HUES6 (cell line): ENCODE measurements at regions not wholly inside any gene's neighbourhood (a gene's known extent, or its start where the extent isn't known, plus 50 kb on each side); places are given as distances from the start of the nearest gene placed in this dataset.
"Not testable (repeated sequence)": the region's sequence is repeated elsewhere in the genome, so short reads cannot be mapped to it uniquely, and the experiment has no call there.

ENCODE experiments used
- H3K27ac ChIP-seq: 2 replicates; pipeline ENCODE4 v1.7.0; 2013; ENCODE audit warnings: low read depth, mild to moderate bottlenecking, low read length, inconsistent platforms
- H3K27me3 ChIP-seq: 2 replicates; pipeline ENCODE4 v1.6.1; 2013; ENCODE audit warnings: low read length; ENCODE audit not compliant: control insufficient read depth, insufficient read depth
- H3K36me3 ChIP-seq: 2 replicates; pipeline ENCODE4 v1.6.1; 2013; ENCODE audit warnings: low read length; ENCODE audit not compliant: control insufficient read depth, insufficient read depth
- H3K4me1 ChIP-seq: 2 replicates; pipeline ENCODE4 v1.6.1; 2013; ENCODE audit warnings: low read length; ENCODE audit not compliant: control insufficient read depth, insufficient read depth
- H3K4me3 ChIP-seq: 2 replicates; pipeline ENCODE4 v1.5.1; 2013; ENCODE audit warnings: low read depth, low read length
- H3K9ac ChIP-seq: one replicate; pipeline ENCODE4 v1.6.1; 2013; ENCODE audit warnings: mild to moderate bottlenecking, low read length
- H3K9me3 ChIP-seq: 2 replicates; pipeline ENCODE4 v1.6.1; 2013; ENCODE audit warnings: low read depth, low read length; ENCODE audit not compliant: control insufficient read depth, insufficient read depth

- H3K9ac ChIP-seq, result no peak overlapping the region
Observed at GRCh38 chr4:54446581-54446980, 211.2 kb upstream of the KIT start.

GRCh38 chr4:54447304-54447703 lies 210.5 kb upstream of the KIT start:
- H3K36me3 ChIP-seq, result no peaks in the 10 kb centered on the region
- no peak overlapping the region for H3K4me3 ChIP-seq
- H3K4me1 ChIP-seq, result no peaks in the 10 kb centered on the region
- H3K27ac ChIP-seq, result no peak overlapping the region
- H3K9ac ChIP-seq, result no peak overlapping the region
- 0 out of 2 replicates have a peak, but pooled peaks cover 4% of the 10 kb centered on the region for H3K27me3 ChIP-seq
- H3K9me3 ChIP-seq, result peaks cover 27% of the 10 kb centered on the region

More at GRCh38 chr4:54446581-54446980, 211.2 kb upstream of the KIT start:
- Histone ChIP-seq H3K4me3 (no peak overlapping the region), H3K4me1 (no peaks in the 10 kb centered on the region), H3K27me3 (0 out of 2 replicates have a peak, but pooled peaks cover 4% of the 10 kb centered on the region), H3K36me3 (no peaks in the 10 kb centered on the region), H3K27ac (no peak overlapping the region), H3K9me3 (peaks cover 27% of the 10 kb centered on the region)

GRCh38 chr4:54449999-54450398 lies 207.8 kb upstream of the KIT start:
- no peaks in the 10 kb centered on the region for H3K4me1 ChIP-seq
- no peak overlapping the region for H3K4me3 ChIP-seq
- H3K36me3 ChIP-seq, result no peaks in the 10 kb centered on the region
- no peaks in the 10 kb centered on the region for H3K27me3 ChIP-seq
- no peak overlapping the region for H3K27ac ChIP-seq
- H3K9ac ChIP-seq, result no peak overlapping the region
- peaks cover 27% of the 10 kb centered on the region for H3K9me3 ChIP-seq

DNA sequence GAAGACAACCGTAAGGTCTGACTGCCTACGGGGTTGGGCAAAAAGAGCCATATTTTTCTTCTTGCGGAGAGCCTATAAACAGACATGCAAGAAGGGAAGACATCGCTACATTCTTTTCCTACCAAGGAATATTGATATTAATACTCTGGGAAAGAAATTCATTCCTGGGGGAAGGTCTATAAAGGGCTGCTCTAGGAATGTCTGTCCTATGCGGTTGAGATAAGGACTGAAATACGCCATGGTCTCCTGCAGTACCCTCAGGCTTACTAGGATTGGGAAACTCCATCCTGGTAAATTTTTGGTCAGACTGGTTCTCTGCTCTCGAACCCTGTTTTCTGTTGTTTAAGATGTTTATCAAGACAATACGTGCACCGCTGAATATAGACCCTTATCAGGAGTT lies 190.8 kb upstream of the KIT start:
- not testable (repeated sequence) for H3K36me3 ChIP-seq, H3K4me3 ChIP-seq, H3K27me3 ChIP-seq, H3K9ac ChIP-seq, H3K4me1 ChIP-seq, H3K27ac ChIP-seq
- H3K9me3 ChIP-seq, result peaks cover 15% of the 10 kb centered on the region; the same call in 1 of the 2 replicates

- no peak overlapping the region for H3K4me3 ChIP-seq
- no peaks in the 10 kb centered on the region for H3K36me3 ChIP-seq
- H3K9ac ChIP-seq, result no peak overlapping the region
- H3K9me3 ChIP-seq, result peaks cover 4% of the 10 kb centered on the region; the same call in 1 of the 2 replicates
- H3K4me1 ChIP-seq, result no peaks in the 10 kb centered on the region
- H3K27ac ChIP-seq, result no peak overlapping the region
- no peaks in the 10 kb centered on the region for H3K27me3 ChIP-seq
Observed at GRCh38 chr4:54473077-54473545, 184.6 kb upstream of the KIT start.

GRCh38 chr4:54473798-54474197 lies 184.0 kb upstream of the KIT start:
- Histone ChIP-seq H3K4me3 (no peak overlapping the region), H3K9ac (no peak overlapping the region), H3K36me3 (no peaks in the 10 kb centered on the region), H3K4me1 (no peaks in the 10 kb centered on the region), H3K27me3 (no peaks in the 10 kb centered on the region), H3K9me3 (peaks cover 2% of the 10 kb centered on the region), H3K27ac (no peak overlapping the region)

DNA sequence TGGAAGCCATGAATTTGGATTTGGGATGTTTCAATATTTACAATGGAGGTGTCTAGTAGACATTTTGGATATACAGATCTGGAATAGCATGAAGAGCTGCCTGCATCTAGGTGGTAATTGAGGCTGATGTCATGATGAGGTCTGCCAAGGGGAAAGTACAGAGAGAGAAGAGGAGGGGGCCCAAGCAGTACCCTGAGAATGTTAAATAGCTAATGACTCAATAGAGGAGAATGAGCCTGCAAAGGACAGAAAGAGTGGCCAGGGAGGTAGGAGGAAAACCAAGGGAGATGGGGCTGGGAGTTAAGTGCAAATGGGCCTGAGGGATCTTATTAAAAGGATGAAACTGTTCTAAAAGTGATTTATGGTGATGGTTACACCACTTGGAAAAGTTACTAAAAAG lies 182.2 kb upstream of the KIT start:
- H3K9ac ChIP-seq, result no peak overlapping the region
- no peaks in the 10 kb centered on the region for H3K4me1 ChIP-seq
- peaks cover 8% of the 10 kb centered on the region; the same call in 1 of the 2 replicates for H3K9me3 ChIP-seq
- H3K27ac ChIP-seq, result no peak overlapping the region
- H3K36me3 ChIP-seq, result no peaks in the 10 kb centered on the region
- H3K4me3 ChIP-seq, result no peak overlapping the region
- no peaks in the 10 kb centered on the region for H3K27me3 ChIP-seq

- no peaks in the 10 kb centered on the region for H3K27me3 ChIP-seq
- no peaks in the 10 kb centered on the region for H3K36me3 ChIP-seq
- no peak overlapping the region for H3K9ac ChIP-seq
- H3K27ac ChIP-seq, result no peak overlapping the region
- H3K9me3 ChIP-seq, result peaks cover 8% of the 10 kb centered on the region; the same call in 1 of the 2 replicates
- H3K4me1 ChIP-seq, result no peaks in the 10 kb centered on the region
- no peak overlapping the region for H3K4me3 ChIP-seq
Observed at GRCh38 chr4:54482529-54483200, 175.1 kb upstream of the KIT start.

DNA sequence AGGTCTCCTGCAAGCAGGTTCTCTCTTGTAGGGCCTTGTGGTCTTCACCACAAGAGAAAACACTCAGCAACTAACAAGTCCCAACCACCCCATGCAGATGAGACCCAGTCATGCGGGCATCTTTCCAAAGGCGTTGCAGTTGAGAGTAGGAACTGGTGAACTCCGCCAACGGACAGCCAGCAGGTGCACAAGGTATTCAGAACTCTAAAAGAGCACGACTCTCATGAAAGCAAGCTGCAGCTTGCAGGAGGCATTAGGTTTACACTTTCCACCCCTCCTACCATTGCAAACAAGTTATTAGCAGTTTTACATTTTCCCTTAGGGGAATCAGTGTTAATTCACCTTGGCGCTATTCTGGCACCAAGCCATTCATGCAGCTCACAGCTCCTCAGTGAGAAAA lies 173.4 kb upstream of the KIT start:
- peaks cover 2% of the 10 kb centered on the region; the same call in 1 of the 2 replicates for H3K9me3 ChIP-seq
- H3K4me1 ChIP-seq, result no peaks in the 10 kb centered on the region
- H3K36me3 ChIP-seq, result no peaks in the 10 kb centered on the region
- no peak overlapping the region for H3K27ac ChIP-seq
- no peaks in the 10 kb centered on the region for H3K27me3 ChIP-seq
- H3K4me3 ChIP-seq, result no peak overlapping the region
- no peak overlapping the region for H3K9ac ChIP-seq

DNA sequence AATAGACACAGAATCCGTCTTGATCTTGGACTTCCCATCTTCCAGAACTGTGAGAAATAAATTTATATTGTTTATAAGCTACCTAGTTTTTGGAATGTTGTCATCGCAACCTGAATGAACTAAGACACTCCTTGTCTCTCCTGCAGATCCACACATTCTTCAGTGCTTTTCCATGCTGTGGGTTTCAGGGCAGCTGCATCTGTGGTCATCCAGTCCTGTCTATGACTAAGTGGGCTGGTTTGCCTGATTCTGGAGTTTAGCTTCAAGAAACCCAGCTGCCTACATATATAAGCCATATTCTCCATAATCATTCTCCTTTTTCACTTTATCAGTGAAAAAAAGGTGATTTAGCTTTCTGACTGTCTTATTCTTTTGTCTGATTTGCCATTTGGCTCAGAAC lies 170.3 kb upstream of the KIT start:
- no peaks in the 10 kb centered on the region for H3K27me3 ChIP-seq
- no peak overlapping the region for H3K27ac ChIP-seq
- no peak overlapping the region for H3K4me3 ChIP-seq
- H3K9me3 ChIP-seq, result no peaks in the 10 kb centered on the region
- no peak overlapping the region for H3K9ac ChIP-seq
- H3K4me1 ChIP-seq, result no peaks in the 10 kb centered on the region
- no peaks in the 10 kb centered on the region for H3K36me3 ChIP-seq

DNA sequence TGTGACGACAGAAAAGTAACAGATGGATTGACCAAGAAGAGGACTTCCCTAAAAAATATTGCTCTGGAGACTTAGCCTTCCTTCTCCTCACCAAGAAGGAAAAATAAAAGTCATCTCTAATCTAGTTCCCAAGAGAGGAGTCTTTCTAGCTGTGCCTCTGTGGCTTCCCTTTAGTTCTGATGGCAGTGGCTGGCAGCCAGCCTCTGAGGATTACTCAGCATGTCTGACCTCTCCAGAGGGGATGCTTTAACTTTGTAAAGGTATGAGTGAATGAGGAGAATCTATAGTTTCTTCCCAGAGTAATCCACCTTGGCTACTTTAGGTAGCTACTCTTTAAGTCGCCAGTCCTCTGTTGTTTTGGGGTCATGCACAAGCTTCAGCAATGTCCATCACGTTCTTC lies 163.9 kb upstream of the KIT start:
- no peaks in the 10 kb centered on the region for H3K36me3 ChIP-seq
- no peak overlapping the region for H3K27ac ChIP-seq
- H3K4me1 ChIP-seq, result peaks cover 9% of the 10 kb centered on the region
- H3K9me3 ChIP-seq, result no peaks in the 10 kb centered on the region
- H3K4me3 ChIP-seq, result no peak overlapping the region
- H3K9ac ChIP-seq, result no peak overlapping the region
- no peaks in the 10 kb centered on the region for H3K27me3 ChIP-seq
